ENCODE measurements at regions not wholly inside any gene's neighbourhood (a gene's known extent, or its start where the extent isn't known, plus 50 kb on each side); places are given as distances from the start of the nearest gene placed in this dataset.
"Not testable (repeated sequence)": the region's sequence is repeated elsewhere in the genome, so short reads cannot be mapped to it uniquely, and the experiment has no call there.

DNA sequence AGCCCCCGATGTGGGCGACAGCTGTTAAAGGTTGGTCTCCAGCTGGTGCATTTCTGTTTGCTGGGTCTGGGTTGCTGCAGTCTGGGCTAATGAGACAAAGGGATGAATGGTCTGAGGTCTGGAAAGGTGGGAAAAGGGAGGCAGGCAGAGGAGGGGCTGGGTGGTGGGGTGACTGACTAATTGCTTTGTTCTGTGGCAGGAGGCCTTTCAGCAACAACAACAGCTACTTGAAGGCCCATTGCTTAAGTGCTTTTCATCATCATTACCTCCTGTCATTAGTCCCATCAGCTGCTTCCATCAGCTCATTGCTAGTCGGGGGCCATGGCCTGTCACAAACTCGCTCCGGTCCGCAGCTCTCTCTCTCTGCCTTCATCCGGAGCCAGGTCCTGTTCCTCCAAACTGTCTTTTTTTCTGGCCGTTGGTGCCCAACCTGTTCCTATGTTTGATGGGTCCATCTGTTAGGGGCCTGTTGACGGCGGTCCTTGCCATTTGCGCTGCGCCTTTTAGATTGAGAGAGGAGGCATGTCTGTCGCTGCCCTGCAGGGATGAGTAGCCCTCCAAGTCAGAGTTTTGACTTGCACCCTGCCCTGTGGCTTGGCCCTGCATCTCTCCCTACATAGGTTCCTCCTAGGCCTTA is 105.6 kb upstream of the PLXNA2 start:
- no peak for DNase-seq

GRCh38 chr1:208350815-208351214 is 106.6 kb upstream of the PLXNA2 start:
- no peak for DNase-seq

- DNase-seq: no peak
Measured at GRCh38 chr1:208351838-208352237, 107.7 kb upstream of the PLXNA2 start.

DNA sequence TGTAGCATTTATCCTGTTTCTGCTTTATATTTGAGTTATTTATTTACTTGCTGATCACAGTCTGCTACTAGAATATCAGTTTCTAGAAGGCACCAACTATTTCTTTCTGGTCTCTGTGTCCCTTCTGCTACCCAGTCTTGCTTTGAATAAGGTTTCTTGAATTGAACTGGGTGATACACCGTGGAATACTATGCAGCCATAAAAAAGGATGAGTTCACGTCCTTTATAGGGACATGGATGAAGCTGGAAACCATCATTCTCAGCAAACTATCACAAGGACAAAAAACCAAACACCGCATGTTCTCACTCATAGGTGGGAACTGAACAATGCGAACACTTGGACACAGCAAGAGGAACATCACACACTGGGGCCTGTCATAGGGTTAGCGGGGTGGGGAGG is 109.6 kb upstream of the PLXNA2 start:
- not testable (repeated sequence) for DNase-seq

DNA sequence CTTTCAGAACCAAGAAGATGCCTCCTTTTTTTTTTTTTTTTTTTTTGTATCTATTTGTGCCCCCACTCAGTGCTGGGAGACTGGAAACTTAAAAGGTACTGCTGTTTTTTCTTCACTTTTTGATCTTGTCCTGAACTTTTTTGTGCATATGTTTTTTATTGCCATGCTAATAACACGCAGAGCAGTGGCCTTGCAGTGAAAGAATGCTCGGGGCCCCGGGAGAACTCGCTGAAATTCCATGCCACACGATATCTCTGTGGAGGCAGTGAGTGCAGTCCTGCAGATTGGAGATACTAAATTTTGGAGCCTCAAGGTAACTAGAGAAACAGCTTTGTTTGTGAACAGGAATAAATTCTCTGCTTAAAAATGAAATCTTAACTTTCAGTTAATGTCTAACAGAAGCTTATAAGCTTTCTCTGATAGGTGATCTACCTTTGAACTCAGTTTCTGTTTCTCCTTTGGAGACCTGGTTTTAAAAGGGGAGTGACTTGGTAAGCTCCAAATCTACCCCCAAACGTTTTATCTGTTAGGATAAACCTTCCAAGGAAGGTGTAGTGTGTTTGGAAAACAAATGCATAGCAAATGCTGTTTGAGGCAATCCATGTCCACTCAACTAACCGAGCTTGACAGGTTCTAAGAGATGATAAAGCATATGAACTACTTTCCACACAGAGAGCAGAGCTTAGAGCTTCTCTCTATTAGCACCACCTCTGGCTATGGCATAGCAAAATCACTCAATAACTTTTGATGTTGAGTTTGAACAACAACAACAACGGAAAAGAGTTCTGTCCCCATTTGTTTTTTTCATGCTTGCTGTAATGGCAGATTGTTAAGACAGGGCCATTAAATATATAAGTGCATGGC is 113.7 kb upstream of the PLXNA2 start:
- DNase-seq: no peak

- no peak for DNase-seq
Measured at GRCh38 chr1:208358651-208359050, 114.5 kb upstream of the PLXNA2 start.

GRCh38 chr1:208362011-208362410 is 117.8 kb upstream of the PLXNA2 start:
- DNase-seq: no peak

DNA sequence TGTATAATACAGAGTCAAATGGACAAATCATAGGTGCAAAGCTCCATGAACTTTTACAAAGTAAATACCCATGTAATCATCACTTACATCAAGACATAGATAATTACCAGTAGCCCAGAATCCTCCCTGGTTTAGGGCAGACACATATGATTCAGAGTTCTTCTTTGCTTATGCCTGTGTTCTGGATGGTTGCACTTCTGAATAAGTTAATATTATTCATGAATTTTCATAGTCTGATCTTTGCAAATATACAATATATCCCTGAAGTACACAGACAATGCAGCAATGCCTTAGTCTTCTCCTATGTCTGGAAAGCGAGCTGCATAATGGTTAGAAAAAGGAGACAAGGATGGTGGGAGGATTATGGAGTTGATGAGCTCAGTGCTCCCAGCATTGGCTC is 122.4 kb upstream of the PLXNA2 start:
- DNase-seq: no peak

- DNase-seq: no peak
Measured at GRCh38 chr1:208369045-208369444, 124.9 kb upstream of the PLXNA2 start.

- DNase-seq: no peak
Measured at GRCh38 chr1:208369658-208370057, 125.5 kb upstream of the PLXNA2 start.

GRCh38 chr1:208374391-208374941 is 130.3 kb upstream of the PLXNA2 start:
- DNase-seq: no peak

DNA sequence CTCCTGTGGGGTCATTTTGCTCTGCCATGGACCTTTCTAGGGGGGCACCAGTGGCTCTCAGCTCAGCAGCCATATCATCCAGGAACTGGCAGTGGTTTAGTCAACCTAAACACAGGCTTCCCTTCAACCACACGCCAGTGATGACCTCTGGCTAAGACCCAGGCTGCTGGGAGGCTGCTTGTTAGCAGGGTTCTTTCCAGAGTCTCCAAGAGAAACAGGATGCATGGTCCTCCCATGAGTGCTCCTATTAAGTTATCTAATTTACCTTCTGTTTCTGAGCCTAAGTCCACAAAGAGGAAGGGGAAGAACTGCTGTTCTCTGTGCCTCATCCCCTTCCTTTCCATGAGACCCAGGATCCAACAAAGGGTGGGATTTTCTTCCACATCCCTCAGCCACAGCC is 137.3 kb upstream of the PLXNA2 start:
- DNase-seq: no peak

DNA sequence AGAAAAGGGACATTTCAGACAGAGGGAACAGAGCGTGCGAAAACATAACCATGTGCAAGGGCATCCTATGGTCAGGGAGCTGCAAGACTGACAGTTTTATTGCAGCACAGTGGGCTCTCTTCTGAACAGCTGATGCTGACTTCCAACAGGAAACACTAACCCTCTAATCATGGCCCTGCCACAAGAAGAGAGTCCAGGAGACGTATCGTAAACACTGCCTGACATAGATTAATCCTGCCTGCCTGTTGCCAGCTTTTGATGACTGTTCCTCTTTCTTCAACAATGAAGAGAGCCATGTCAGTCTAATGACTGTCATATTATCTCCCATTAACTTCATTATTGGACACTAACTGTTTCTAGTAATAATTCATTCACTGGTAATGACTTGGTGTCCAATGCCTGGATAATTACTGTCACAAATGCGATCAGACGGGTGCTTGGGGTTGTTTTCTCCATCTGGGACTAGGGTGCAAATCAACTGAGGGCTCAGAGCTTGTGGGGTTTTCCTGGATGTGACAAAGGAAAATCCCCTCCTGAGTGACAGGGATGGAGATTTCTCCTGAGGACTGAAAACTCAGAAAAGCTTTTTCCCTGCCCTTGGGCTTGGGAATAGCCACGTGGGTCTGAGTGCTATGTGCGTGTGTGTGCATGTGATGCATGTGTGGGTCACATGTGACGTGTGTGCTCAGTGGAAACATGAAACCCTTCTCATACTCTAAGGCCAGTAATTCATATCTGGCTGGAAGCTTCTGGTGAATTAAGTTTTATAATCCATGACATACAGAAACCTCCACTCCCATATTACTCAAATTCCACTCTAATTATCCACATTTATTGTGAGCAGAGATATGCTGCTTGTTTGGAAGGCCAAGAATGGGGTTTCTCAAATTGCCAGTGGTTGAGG is 144.0 kb upstream of the PLXNA2 start:
- DNase-seq: no peak

GRCh38 chr1:208393416-208393815 is 149.2 kb upstream of the PLXNA2 start:
- no peak for DNase-seq

DNA sequence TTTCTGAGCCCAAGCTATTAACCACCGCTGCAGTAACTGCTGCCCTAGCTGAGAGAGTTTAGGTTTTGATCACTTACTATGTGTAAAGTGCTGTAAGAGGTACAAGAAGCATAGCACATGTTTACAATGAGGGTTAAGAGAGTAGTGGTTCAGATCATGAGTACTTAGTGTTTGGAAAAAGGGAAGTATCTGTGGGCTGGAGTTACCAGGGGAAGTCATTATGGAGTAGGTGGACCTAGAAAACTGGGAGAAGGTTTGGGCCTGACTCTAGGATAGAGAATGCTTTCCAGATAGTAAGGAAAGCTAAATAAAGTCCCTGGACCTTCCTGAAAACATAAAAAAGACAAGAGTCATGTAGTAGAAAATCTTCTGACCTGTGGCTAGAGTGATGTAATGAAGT is 149.6 kb upstream of the PLXNA2 start:
- DNase-seq: no peak

DNA sequence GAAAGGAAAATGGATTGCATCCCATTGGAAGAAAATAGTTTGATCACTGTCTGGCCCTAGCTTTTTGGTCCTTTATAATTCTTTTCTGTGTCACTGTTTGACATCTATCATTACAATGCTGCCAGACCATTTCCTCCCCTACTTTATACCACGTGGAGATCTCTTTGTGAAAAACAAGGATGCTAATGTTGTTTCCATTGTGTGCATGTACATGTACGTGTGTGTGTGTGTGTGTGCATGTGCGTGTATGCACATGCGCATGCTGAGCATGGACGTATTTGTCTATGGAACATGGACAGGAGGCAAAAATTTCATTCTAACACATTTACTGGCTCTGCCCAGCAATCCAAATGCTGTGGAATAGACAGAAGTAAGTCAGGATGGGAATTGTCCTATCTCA is 153.1 kb upstream of the PLXNA2 start:
- no peak for DNase-seq

GRCh38 chr1:208405014-208405413 is 160.8 kb upstream of the PLXNA2 start:
- DNase-seq: no peak

DNA sequence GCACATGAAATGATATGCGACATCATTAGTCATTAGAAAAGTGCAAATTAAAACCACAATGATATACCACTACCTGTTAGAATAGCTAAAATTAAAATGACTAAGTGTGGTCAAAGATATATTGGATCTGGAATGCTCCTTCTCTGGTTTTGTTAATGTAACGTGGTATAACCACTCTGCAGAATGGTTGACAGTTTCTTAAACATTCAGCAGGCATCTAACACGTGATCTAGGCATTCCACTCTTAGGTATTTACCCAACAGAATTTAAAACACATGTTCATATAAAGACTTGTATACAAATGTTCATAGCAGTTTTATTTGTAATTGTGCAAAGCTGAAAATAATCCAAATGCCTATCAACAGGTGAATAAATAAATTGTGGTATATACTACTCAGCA is 165.0 kb upstream of the PLXNA2 start:
- no peak for DNase-seq

DNA sequence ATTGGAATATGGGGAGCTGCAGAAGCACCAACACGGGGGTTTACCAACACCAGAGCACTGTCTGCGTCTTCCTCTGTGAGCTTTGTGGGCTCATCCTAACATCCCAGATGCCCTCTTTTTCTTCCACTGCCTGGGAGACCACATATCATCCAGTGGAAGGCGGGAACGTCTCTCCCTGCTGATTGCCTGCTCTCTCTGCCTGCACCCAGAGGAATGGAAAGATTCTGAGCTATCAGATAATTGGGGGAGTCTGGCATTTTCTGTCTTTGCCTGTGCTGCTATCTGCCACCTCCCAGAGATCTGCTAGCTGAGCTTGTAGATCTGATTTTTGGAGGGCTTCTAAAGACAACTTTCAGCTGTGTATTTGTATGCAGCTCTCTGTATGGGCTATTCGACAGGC is 166.2 kb upstream of the PLXNA2 start:
- no peak for DNase-seq

- no peak for DNase-seq
Measured at GRCh38 chr1:208413006-208413405, 168.8 kb upstream of the PLXNA2 start.

GRCh38 chr1:208418667-208419066 is 174.5 kb upstream of the PLXNA2 start:
- no peak for DNase-seq

GRCh38 chr1:208419746-208420420 is 175.7 kb upstream of the PLXNA2 start:
- DNase-seq: no peak

DNA sequence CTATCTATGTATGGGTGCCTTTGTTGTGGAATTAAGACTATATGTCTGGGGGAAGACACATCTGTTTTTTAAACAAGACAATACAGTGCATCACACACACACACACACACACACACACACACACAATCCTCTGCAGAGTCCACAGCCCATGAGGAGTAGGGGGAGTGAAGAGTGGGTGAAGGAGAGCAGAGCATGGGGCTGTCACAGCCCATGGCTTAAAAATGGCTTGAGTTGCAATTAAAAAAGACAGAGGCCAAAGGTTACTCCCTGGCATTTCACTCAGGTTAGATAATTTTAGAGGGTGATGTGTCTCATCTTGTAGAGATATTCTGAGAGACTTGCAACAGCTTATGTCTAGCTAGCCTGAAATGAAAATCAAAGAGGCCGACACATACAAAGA is 176.5 kb upstream of the PLXNA2 start:
- DNase-seq: no peak
